ENCODE measurements at regions not wholly inside any gene's neighbourhood (a gene's known extent, or its start where the extent isn't known, plus 50 kb on each side); places are given as distances from the start of the nearest gene placed in this dataset.

- no peaks in the 10 kb centered on the region for H3K9me3 ChIP-seq (ENCODE audit: insufficient read depth, low read depth, low read length)
- H3K27me3 ChIP-seq (ENCODE audit: insufficient read depth, low read length), result no peaks in the 10 kb centered on the region
- H3K4me3 ChIP-seq (ENCODE audit: low read length), result no peak overlapping the region
- no peaks in the 10 kb centered on the region for H3K36me3 ChIP-seq (ENCODE audit: insufficient read depth, low read length)
- no peak overlapping the region for H3K27ac ChIP-seq (ENCODE audit: low read depth, low read length)
- no peaks in the 10 kb centered on the region; the same call in 1 of the 2 replicates for H3K4me1 ChIP-seq (ENCODE audit: insufficient read depth, low read length)
- 88% methylated on average over 1 of the region's 4 CpGs for WGBS
- no peak overlapping the region for H3K9ac ChIP-seq (ENCODE audit: low read depth, low read length)
Observed at GRCh38 chr13:34003656-34004055, 185.7 kb downstream of the RFC3 start.

- Histone ChIP-seq H3K27ac (ENCODE audit: low read depth, low read length) (no peak overlapping the region), H3K27me3 (ENCODE audit: insufficient read depth, low read length) (no peaks in the 10 kb centered on the region), H3K9me3 (ENCODE audit: insufficient read depth, low read depth, low read length) (no peaks in the 10 kb centered on the region), H3K9ac (ENCODE audit: low read depth, low read length) (no peak overlapping the region), H3K4me3 (ENCODE audit: low read length) (no peak overlapping the region), H3K36me3 (ENCODE audit: insufficient read depth, low read length) (no peaks in the 10 kb centered on the region), H3K4me1 (ENCODE audit: insufficient read depth, low read length) (no peaks in the 10 kb centered on the region; the same call in 1 of the 2 replicates)
- WGBS, result 95% methylated on average over 14 of the region's 14 CpGs
Observed at GRCh38 chr13:34004676-34005075, 186.7 kb downstream of the RFC3 start.

GRCh38 chr13:34006011-34006410 is 188.1 kb downstream of the RFC3 start:
- H3K36me3 ChIP-seq (ENCODE audit: insufficient read depth, low read length), result no peaks in the 10 kb centered on the region
- no peaks in the 10 kb centered on the region; the same call in 1 of the 2 replicates for H3K4me1 ChIP-seq (ENCODE audit: insufficient read depth, low read length)
- 100% methylated on average over 1 of the region's 2 CpGs for WGBS
- no peak overlapping the region for H3K9ac ChIP-seq (ENCODE audit: low read depth, low read length)
- H3K9me3 ChIP-seq (ENCODE audit: insufficient read depth, low read depth, low read length), result no peaks in the 10 kb centered on the region
- no peak overlapping the region for H3K4me3 ChIP-seq (ENCODE audit: low read length)
- H3K27me3 ChIP-seq (ENCODE audit: insufficient read depth, low read length), result no peaks in the 10 kb centered on the region
- H3K27ac ChIP-seq (ENCODE audit: low read depth, low read length), result no peak overlapping the region

GRCh38 chr13:34011552-34012085 is 193.7 kb downstream of the RFC3 start:
- Histone ChIP-seq H3K9me3 (ENCODE audit: insufficient read depth, low read depth, low read length) (no peaks in the 10 kb centered on the region), H3K4me1 (ENCODE audit: insufficient read depth, low read length) (no peaks in the 10 kb centered on the region; the same call in 1 of the 2 replicates), H3K27ac (ENCODE audit: low read depth, low read length) (no peak overlapping the region), H3K36me3 (ENCODE audit: insufficient read depth, low read length) (no peaks in the 10 kb centered on the region), H3K9ac (ENCODE audit: low read depth, low read length) (no peak overlapping the region), H3K27me3 (ENCODE audit: insufficient read depth, low read length) (no peaks in the 10 kb centered on the region), H3K4me3 (ENCODE audit: low read length) (no peak overlapping the region)
- WGBS, result 83% methylated on average over 6 of the region's 11 CpGs

GRCh38 chr13:34012382-34012781 is 194.4 kb downstream of the RFC3 start:
- Histone ChIP-seq H3K27ac (ENCODE audit: low read depth, low read length) (no peak overlapping the region), H3K27me3 (ENCODE audit: insufficient read depth, low read length) (no peaks in the 10 kb centered on the region), H3K4me1 (ENCODE audit: insufficient read depth, low read length) (no peaks in the 10 kb centered on the region), H3K36me3 (ENCODE audit: insufficient read depth, low read length) (no peaks in the 10 kb centered on the region), H3K4me3 (ENCODE audit: low read length) (no peak overlapping the region), H3K9me3 (ENCODE audit: insufficient read depth, low read depth, low read length) (no peaks in the 10 kb centered on the region), H3K9ac (ENCODE audit: low read depth, low read length) (no peak overlapping the region)
- 92% methylated on average over 2 of the region's 2 CpGs for WGBS

- Histone ChIP-seq H3K9me3 (ENCODE audit: insufficient read depth, low read depth, low read length) (no peaks in the 10 kb centered on the region), H3K27ac (ENCODE audit: low read depth, low read length) (no peak overlapping the region), H3K4me1 (ENCODE audit: insufficient read depth, low read length) (no peaks in the 10 kb centered on the region), H3K9ac (ENCODE audit: low read depth, low read length) (no peak overlapping the region), H3K27me3 (ENCODE audit: insufficient read depth, low read length) (no peaks in the 10 kb centered on the region), H3K36me3 (ENCODE audit: insufficient read depth, low read length) (no peaks in the 10 kb centered on the region), H3K4me3 (ENCODE audit: low read length) (no peak overlapping the region)
- WGBS, result 94% methylated on average over 6 of the region's 6 CpGs
Observed at GRCh38 chr13:34013061-34013460, 195.1 kb downstream of the RFC3 start.

GRCh38 chr13:34017231-34017630 is 199.3 kb downstream of the RFC3 start:
- H3K4me1 ChIP-seq (ENCODE audit: insufficient read depth, low read length), result no peaks in the 10 kb centered on the region
- no peak overlapping the region for H3K27ac ChIP-seq (ENCODE audit: low read depth, low read length)
- no peak overlapping the region for H3K9ac ChIP-seq (ENCODE audit: low read depth, low read length)
- H3K9me3 ChIP-seq (ENCODE audit: insufficient read depth, low read depth, low read length), result peaks cover 12% of the 10 kb centered on the region
- H3K4me3 ChIP-seq (ENCODE audit: low read length), result no peak overlapping the region
- 54% methylated on average over 4 of the region's 4 CpGs for WGBS
- no peaks in the 10 kb centered on the region for H3K36me3 ChIP-seq (ENCODE audit: insufficient read depth, low read length)
- no peaks in the 10 kb centered on the region for H3K27me3 ChIP-seq (ENCODE audit: insufficient read depth, low read length)

- H3K27ac ChIP-seq (ENCODE audit: low read depth, low read length), result no peak overlapping the region
- no peak overlapping the region for H3K9ac ChIP-seq (ENCODE audit: low read depth, low read length)
- WGBS, result 80% methylated on average over 6 of the region's 6 CpGs
- H3K4me1 ChIP-seq (ENCODE audit: insufficient read depth, low read length), result no peaks in the 10 kb centered on the region
- no peaks in the 10 kb centered on the region for H3K36me3 ChIP-seq (ENCODE audit: insufficient read depth, low read length)
- H3K27me3 ChIP-seq (ENCODE audit: insufficient read depth, low read length), result no peaks in the 10 kb centered on the region
- peaks cover 14% of the 10 kb centered on the region for H3K9me3 ChIP-seq (ENCODE audit: insufficient read depth, low read depth, low read length)
- H3K4me3 ChIP-seq (ENCODE audit: low read length), result no peak overlapping the region
Observed at GRCh38 chr13:34019870-34020269, 201.9 kb downstream of the RFC3 start.

GRCh38 chr13:34020388-34020787 is 202.4 kb downstream of the RFC3 start:
- no peaks in the 10 kb centered on the region for H3K27me3 ChIP-seq (ENCODE audit: insufficient read depth, low read length)
- no peaks in the 10 kb centered on the region for H3K4me1 ChIP-seq (ENCODE audit: insufficient read depth, low read length)
- H3K9me3 ChIP-seq (ENCODE audit: insufficient read depth, low read depth, low read length), result peaks cover 14% of the 10 kb centered on the region
- no peaks in the 10 kb centered on the region for H3K36me3 ChIP-seq (ENCODE audit: insufficient read depth, low read length)
- H3K4me3 ChIP-seq (ENCODE audit: low read length), result no peak overlapping the region
- H3K9ac ChIP-seq (ENCODE audit: low read depth, low read length), result no peak overlapping the region
- H3K27ac ChIP-seq (ENCODE audit: low read depth, low read length), result no peak overlapping the region
- 98% methylated on average over 3 of the region's 3 CpGs for WGBS

- no peaks in the 10 kb centered on the region for H3K4me1 ChIP-seq (ENCODE audit: insufficient read depth, low read length)
- H3K9me3 ChIP-seq (ENCODE audit: insufficient read depth, low read depth, low read length), result peaks cover 20% of the 10 kb centered on the region
- no peak overlapping the region for H3K9ac ChIP-seq (ENCODE audit: low read depth, low read length)
- no peaks in the 10 kb centered on the region for H3K36me3 ChIP-seq (ENCODE audit: insufficient read depth, low read length)
- no peak overlapping the region for H3K4me3 ChIP-seq (ENCODE audit: low read length)
- H3K27me3 ChIP-seq (ENCODE audit: insufficient read depth, low read length), result no peaks in the 10 kb centered on the region
- H3K27ac ChIP-seq (ENCODE audit: low read depth, low read length), result no peak overlapping the region
Observed at GRCh38 chr13:34021619-34022018, 203.7 kb downstream of the RFC3 start.

- H3K4me3 ChIP-seq (ENCODE audit: low read length), result no peak overlapping the region
- no peaks in the 10 kb centered on the region for H3K27me3 ChIP-seq (ENCODE audit: insufficient read depth, low read length)
- WGBS, result 94% methylated on average over 1 of the region's 1 CpG
- no peak overlapping the region for H3K9ac ChIP-seq (ENCODE audit: low read depth, low read length)
- H3K9me3 ChIP-seq (ENCODE audit: insufficient read depth, low read depth, low read length), result peaks cover 21% of the 10 kb centered on the region
- no peaks in the 10 kb centered on the region for H3K4me1 ChIP-seq (ENCODE audit: insufficient read depth, low read length)
- no peak overlapping the region for H3K27ac ChIP-seq (ENCODE audit: low read depth, low read length)
- H3K36me3 ChIP-seq (ENCODE audit: insufficient read depth, low read length), result no peaks in the 10 kb centered on the region
Observed at GRCh38 chr13:34025746-34026145, 207.8 kb downstream of the RFC3 start.

- no peak overlapping the region for H3K9ac ChIP-seq (ENCODE audit: low read depth, low read length)
Observed at GRCh38 chr13:34026308-34026707, 208.4 kb downstream of the RFC3 start.

More at GRCh38 chr13:34026308-34026707, 208.4 kb downstream of the RFC3 start:
- H3K27me3 ChIP-seq (ENCODE audit: insufficient read depth, low read length), result no peaks in the 10 kb centered on the region
- H3K27ac ChIP-seq (ENCODE audit: low read depth, low read length), result no peak overlapping the region
- H3K36me3 ChIP-seq (ENCODE audit: insufficient read depth, low read length), result no peaks in the 10 kb centered on the region
- no peaks in the 10 kb centered on the region for H3K4me1 ChIP-seq (ENCODE audit: insufficient read depth, low read length)
- H3K4me3 ChIP-seq (ENCODE audit: low read length), result no peak overlapping the region
- peaks cover 18% of the 10 kb centered on the region for H3K9me3 ChIP-seq (ENCODE audit: insufficient read depth, low read depth, low read length)
